ENCODE measurements at regions not wholly inside any gene's neighbourhood (a gene's known extent, or its start where the extent isn't known, plus 50 kb on each side); places are given as distances from the start of the nearest gene placed in this dataset.

DNA sequence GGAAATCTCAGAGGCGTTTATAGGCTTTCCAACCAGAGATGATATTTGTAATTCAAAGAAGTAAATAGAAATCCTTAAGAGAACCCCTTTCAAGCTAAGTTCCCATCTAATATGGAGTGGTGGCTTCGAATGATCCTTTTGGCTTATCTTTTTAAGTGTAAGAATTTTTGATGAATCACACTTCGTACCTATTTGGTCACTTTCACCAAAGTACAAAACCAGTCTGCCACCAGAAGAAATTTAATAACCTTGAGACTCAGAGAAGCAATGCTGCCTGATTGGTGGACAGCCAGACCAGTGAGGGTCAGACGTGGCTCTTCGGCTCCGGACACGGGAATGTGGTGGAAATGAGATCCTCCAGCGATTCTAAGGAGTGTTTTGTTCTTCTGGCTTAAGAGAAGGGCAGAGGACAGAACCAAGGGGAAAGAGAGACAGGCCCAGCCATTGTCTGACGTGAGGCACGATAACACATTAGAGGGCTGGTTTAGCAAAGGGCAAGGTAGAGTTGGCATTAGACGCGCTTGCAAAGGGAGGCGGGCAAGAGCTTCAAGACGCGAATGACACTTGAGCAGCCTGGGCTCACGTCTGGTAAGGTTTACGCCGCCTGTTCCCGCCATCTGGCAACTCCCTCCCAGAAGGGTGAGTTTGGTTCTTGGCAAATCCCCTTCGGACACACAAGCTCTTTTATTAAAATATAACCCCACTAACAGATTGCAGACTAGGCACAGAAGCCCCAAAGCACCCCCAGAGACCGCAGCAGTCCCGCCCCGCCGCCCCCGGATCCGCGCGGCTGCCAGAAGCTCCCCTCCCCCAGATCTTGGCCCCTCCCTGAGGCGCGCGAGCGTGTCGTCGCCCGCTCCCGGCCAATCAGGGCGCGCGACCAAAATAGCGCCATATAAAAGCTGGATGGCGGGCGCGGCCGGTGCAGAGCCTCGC is 50.0 kb upstream of the EZR start:
- peak in 1 of 2 experiments; percentile 93 for DNase-seq
- TF ChIP-seq POLR2A (IDR thresholded peaks at IDR 0.05; ENCODE audit: low read length) = peak; percentile 37
- no peak for TF ChIP-seq GATA1 (IDR thresholded peaks at IDR 0.05; ENCODE audit: low read depth, low read length)

All from erythroblast (primary cell).